ENCODE measurements at regions not wholly inside any gene's neighbourhood (a gene's known extent, or its start where the extent isn't known, plus 50 kb on each side); places are given as distances from the start of the nearest gene placed in this dataset.

GRCh38 chrX:118189000-118189399, 72.4 kb upstream of the KLHL13 start:
- TF ChIP-seq POLR2A (IDR thresholded peaks at IDR 0.05), result no peak
- no peak for TF ChIP-seq CTCF (IDR thresholded peaks at IDR 0.05)

All from lower leg skin (tissue), 3 donors.